ENCODE measurements at regions not wholly inside any gene's neighbourhood (a gene's known extent, or its start where the extent isn't known, plus 50 kb on each side); places are given as distances from the start of the nearest gene placed in this dataset.
A peak's percentile ranks its signal among the peaks of the same experiment; 100 is the strongest.

GRCh38 chr7:16028103-16028502 lies 341.6 kb upstream of the MEOX2 start:
- Histone ChIP-seq H3K9me3 (ENCODE audit: control insufficient read depth in 2 of 3, insufficient read depth in 1 of 3, low read length in 3 of 3) (no peaks in the 10 kb centered on the region), H3K9ac (ENCODE audit: low read length in 3 of 3) (no peak overlapping the region), H3K36me3 (ENCODE audit: control insufficient read depth in 2 of 3, insufficient read depth in 3 of 3, low read length in 3 of 3) (no peaks in the 10 kb centered on the region), H3K27me3 (ENCODE audit: control insufficient read depth, insufficient read depth, low read length) (no peaks in the 10 kb centered on the region), H3K4me1 (ENCODE audit: control insufficient read depth in 2 of 3, insufficient read depth in 2 of 3, low read depth in 1 of 3, low read length in 3 of 3) (no peaks in the 10 kb centered on the region), H3K27ac (ENCODE audit: low read depth in 2 of 2, low read length in 2 of 2) (no peak overlapping the region), H3K4me3 (ENCODE audit: low read length in 3 of 3) (no peak overlapping the region)
- DNase-seq = peak in 2 of 5 donors; percentile 24 to 60
- intact Hi-C loops (cut with DNase I) = no loop called here
- no peak for TF ChIP-seq CTCF (IDR thresholded peaks at IDR 0.05; ENCODE audit: borderline replicate concordance, extremely low read depth, insufficient read depth)
- no peak for FAIRE-seq

DNA sequence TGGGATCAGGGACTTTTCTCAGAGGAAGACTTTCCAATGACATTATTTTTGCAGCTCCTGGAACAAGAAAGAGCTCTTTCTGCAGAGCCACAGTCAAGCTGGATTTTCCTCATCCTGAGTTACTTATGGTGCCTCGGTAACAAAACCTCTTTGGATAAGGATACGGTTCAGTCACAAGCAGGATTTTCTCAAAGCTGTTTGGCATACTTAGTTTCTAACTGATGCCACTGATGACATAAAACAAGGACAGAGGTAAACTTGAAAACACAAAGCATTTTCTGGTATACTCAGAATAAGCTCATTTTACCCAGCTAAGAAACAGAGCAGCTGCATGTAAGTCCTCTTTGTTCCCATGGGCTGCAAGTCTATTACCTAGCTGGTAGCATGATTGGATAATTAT lies 340.9 kb upstream of the MEOX2 start:
- no peaks in the 10 kb centered on the region for H3K4me1 ChIP-seq (ENCODE audit: control insufficient read depth in 2 of 3, insufficient read depth in 2 of 3, low read depth in 1 of 3, low read length in 3 of 3)
- no peak for DNase-seq
- H3K27me3 ChIP-seq (ENCODE audit: control insufficient read depth, insufficient read depth, low read length) = no peaks in the 10 kb centered on the region
- H3K9ac ChIP-seq (ENCODE audit: low read length in 3 of 3) = no peak overlapping the region
- FAIRE-seq = no peak
- H3K27ac ChIP-seq (ENCODE audit: low read depth in 2 of 2, low read length in 2 of 2) = no peak overlapping the region
- intact Hi-C loops (cut with DNase I) = no loop called here
- no peak overlapping the region for H3K4me3 ChIP-seq (ENCODE audit: low read length in 3 of 3)
- no peaks in the 10 kb centered on the region for H3K36me3 ChIP-seq (ENCODE audit: control insufficient read depth in 2 of 3, insufficient read depth in 3 of 3, low read length in 3 of 3)
- H3K9me3 ChIP-seq (ENCODE audit: control insufficient read depth in 2 of 3, insufficient read depth in 1 of 3, low read length in 3 of 3) = no peaks in the 10 kb centered on the region
- no peak for TF ChIP-seq CTCF (IDR thresholded peaks at IDR 0.05; ENCODE audit: borderline replicate concordance, extremely low read depth, insufficient read depth)

DNA sequence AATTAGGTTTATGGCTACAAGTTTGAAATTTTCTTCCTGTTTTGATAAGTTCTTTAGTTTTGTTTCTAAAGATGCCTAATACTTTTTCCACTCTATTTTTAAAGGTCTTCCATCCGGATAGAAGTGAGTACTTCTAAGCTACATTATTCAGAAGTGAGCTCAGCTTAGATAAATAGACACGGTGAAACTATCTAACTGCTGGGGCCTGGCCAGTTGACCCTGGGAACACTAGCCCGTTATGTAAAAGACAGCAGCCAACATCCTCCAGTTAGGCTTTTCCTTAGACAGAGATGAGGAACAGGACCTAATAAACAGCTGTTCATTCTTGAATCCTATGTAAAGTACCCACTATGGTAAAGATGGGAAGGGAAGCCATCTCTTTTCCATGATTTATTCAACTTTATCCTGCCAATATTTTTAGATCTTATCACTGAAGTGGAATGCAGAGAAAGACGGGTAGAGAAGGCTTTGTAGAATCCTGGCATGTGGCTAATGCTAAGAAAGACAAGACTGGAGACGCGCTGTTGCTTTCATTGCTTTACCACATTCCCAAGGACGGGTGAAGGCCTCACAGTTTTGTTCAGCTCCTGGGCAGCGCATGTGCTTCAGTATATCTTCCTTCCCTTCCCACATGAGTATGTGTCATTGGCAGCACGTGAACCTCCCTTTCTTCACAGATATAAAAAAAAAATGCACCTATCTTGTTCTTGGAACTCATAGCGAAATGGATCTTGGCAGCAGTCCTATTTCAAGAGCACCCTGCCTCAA lies 340.0 kb upstream of the MEOX2 start:
- intact Hi-C loops (cut with DNase I) = no loop called here
- Histone ChIP-seq H3K27me3 (ENCODE audit: control insufficient read depth, insufficient read depth, low read length) (no peaks in the 10 kb centered on the region), H3K9ac (ENCODE audit: low read length in 3 of 3) (no peak overlapping the region), H3K36me3 (ENCODE audit: control insufficient read depth in 2 of 3, insufficient read depth in 3 of 3, low read length in 3 of 3) (no peaks in the 10 kb centered on the region), H3K9me3 (ENCODE audit: control insufficient read depth in 2 of 3, insufficient read depth in 1 of 3, low read length in 3 of 3) (no peaks in the 10 kb centered on the region), H3K27ac (ENCODE audit: low read depth in 2 of 2, low read length in 2 of 2) (no peak overlapping the region), H3K4me1 (ENCODE audit: control insufficient read depth in 2 of 3, insufficient read depth in 2 of 3, low read depth in 1 of 3, low read length in 3 of 3) (no peaks in the 10 kb centered on the region), H3K4me3 (ENCODE audit: low read length in 3 of 3) (no peak overlapping the region)
- FAIRE-seq (no peak), DNase-seq (no peak)
- TF ChIP-seq CTCF (IDR thresholded peaks at IDR 0.05; ENCODE audit: borderline replicate concordance, extremely low read depth, insufficient read depth) = no peak

DNA sequence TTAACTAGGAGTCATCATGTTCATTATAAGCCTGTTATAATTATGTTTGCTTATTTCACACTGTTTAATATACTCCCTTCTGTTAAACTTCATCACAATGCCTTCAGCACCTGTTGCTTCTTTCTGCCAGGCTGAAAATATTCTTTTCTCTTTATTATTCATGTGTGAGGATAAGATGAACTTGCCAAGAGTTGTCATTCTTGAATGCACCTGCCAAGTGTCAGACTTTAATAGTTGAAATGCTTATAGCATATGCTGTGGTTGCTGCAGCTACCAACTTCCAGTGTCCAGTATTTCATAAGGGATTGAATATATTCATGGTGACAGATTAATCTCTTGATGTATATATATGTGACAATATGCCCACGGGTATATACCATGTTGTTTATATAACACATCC lies 339.2 kb upstream of the MEOX2 start:
- H3K36me3 ChIP-seq (ENCODE audit: control insufficient read depth in 2 of 3, insufficient read depth in 3 of 3, low read length in 3 of 3) = no peaks in the 10 kb centered on the region
- H3K27me3 ChIP-seq (ENCODE audit: control insufficient read depth, insufficient read depth, low read length) = no peaks in the 10 kb centered on the region
- intact Hi-C loops (cut with DNase I) = no loop called here
- DNase-seq (no peak), FAIRE-seq (no peak)
- no peaks in the 10 kb centered on the region for H3K9me3 ChIP-seq (ENCODE audit: control insufficient read depth in 2 of 3, insufficient read depth in 1 of 3, low read length in 3 of 3)
- TF ChIP-seq CTCF (IDR thresholded peaks at IDR 0.05; ENCODE audit: borderline replicate concordance, extremely low read depth, insufficient read depth) = no peak
- no peak overlapping the region for H3K4me3 ChIP-seq (ENCODE audit: low read length in 3 of 3)
- H3K4me1 ChIP-seq (ENCODE audit: control insufficient read depth in 2 of 3, insufficient read depth in 2 of 3, low read depth in 1 of 3, low read length in 3 of 3) = no peaks in the 10 kb centered on the region
- no peak overlapping the region for H3K27ac ChIP-seq (ENCODE audit: low read depth in 2 of 2, low read length in 2 of 2)
- H3K9ac ChIP-seq (ENCODE audit: low read length in 3 of 3) = no peak overlapping the region

All from kidney (tissue), 13 donors.